ENCODE measurements at regions not wholly inside any gene's neighbourhood (a gene's known extent, or its start where the extent isn't known, plus 50 kb on each side); places are given as distances from the start of the nearest gene placed in this dataset.

- H3K4me3 ChIP-seq (ENCODE audit: low read length) = no peak overlapping the region
- no peak for DNase-seq (ENCODE audit: low read depth)
- no peak for TF ChIP-seq CTCF (conservative IDR thresholded peaks at IDR 0.05; ENCODE audit: low read length)
Measured at GRCh38 chr4:165600959-165601683, 222.3 kb downstream of the CPE start.

DNA sequence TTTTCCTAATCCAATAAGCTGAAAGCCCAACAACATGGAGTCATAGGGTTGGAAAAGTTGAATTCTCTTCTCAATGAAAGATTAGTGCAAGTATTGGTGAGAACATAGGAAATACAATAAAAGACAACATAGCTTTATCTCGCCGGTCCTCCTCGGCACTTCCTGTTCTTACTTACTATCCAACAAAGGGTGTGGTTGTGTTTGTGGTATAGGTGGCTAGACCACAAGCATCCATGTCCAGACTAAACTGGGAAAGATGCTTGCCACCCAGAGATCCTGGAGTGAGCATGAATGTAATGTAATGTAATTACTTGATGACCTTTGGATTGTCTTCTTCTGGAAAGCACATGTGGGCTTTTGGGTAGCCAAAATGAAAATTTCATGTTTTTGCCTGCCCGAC is 223.8 kb downstream of the CPE start:
- H3K4me3 ChIP-seq (ENCODE audit: low read length) = no peak overlapping the region
- TF ChIP-seq CTCF (conservative IDR thresholded peaks at IDR 0.05; ENCODE audit: low read length) = no peak
- no peak for DNase-seq (ENCODE audit: low read depth)

DNA sequence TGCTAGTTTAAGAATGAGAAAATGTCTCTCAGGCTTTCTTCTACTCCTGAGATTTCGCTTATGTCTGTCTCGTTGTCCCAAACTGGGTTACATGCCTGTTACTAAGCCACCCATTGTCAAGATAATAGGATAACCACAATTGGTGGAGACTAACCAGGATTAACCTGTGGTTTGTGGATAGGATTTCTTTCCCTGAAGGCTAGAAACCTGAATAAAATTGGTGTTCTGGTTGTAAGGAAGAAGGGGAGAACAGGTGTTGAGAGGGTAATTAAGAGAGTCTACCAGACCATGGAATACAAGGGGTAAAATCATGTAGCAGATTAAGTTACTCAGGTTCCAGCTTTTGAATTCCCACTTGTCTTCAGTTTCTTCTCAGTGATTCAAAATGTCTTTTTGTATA is 225.4 kb downstream of the CPE start:
- no peak for DNase-seq (ENCODE audit: low read depth)
- TF ChIP-seq CTCF (conservative IDR thresholded peaks at IDR 0.05; ENCODE audit: low read length) = no peak
- H3K4me3 ChIP-seq (ENCODE audit: low read length) = no peak overlapping the region

DNA sequence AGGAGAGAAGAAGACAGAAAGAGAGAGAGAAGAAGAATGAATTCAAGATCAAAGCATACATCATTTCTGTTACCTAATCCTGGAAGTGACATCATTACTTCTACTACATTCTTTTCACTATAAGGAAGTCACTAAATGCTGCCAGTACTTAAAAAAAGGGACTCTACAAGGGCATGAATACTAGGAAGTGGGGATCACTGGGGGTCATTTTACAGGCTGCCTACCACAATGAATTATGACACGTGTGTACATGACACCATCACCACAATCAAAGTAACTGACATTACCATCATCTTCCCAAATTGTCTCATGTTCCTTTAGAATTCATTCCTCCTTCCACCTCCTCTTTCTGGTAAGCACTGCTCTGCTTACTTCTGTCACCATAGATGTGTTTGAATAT is 227.0 kb downstream of the CPE start:
- DNase-seq (ENCODE audit: low read depth) = no peak
- no peak overlapping the region for H3K4me3 ChIP-seq (ENCODE audit: low read length)
- TF ChIP-seq CTCF (conservative IDR thresholded peaks at IDR 0.05; ENCODE audit: low read length) = no peak

- H3K4me3 ChIP-seq (ENCODE audit: low read length) = no peak overlapping the region
- no peak for DNase-seq (ENCODE audit: low read depth)
- TF ChIP-seq CTCF (conservative IDR thresholded peaks at IDR 0.05; ENCODE audit: low read length) = no peak
Measured at GRCh38 chr4:165606465-165607205, 227.8 kb downstream of the CPE start.

DNA sequence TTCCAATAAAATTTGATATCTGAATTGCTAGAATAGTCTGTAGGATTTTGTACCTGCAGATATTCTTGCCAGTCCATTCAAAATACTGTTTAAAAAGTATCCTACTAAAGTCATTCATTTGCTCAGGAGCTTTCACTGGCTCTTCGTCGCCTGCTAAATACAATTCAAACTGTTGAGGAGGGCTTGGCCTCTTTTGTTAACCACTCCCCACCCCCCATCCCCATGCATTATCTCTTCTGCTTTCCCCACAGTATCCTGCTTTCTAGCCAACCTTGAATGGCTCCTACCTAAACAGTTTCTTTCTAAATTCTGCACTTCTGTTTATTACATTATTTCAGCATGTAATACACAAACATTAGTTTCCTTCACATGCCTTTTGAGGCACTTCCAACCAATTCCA is 230.8 kb downstream of the CPE start:
- no peak overlapping the region for H3K4me3 ChIP-seq (ENCODE audit: low read length)
- no peak for TF ChIP-seq CTCF (conservative IDR thresholded peaks at IDR 0.05; ENCODE audit: low read length)
- no peak for DNase-seq (ENCODE audit: low read depth)
